ENCODE measurements at regions not wholly inside any gene's neighbourhood (a gene's known extent, or its start where the extent isn't known, plus 50 kb on each side); places are given as distances from the start of the nearest gene placed in this dataset.

GRCh38 chr12:92476844-92477243 lies 225.9 kb upstream of the PLEKHG7 start:
- no peak for TF ChIP-seq EZH2 (IDR thresholded peaks at IDR 0.05)
- no peak for TF ChIP-seq POLR2AphosphoS5 (IDR thresholded peaks at IDR 0.05; ENCODE audit: borderline replicate concordance, low read depth, low read length)
- no peak for TF ChIP-seq FOXP2 (optimal IDR thresholded peaks at IDR 0.05; ENCODE audit: control extremely low read depth, extremely low read length, insufficient read depth)
